ENCODE measurements at regions not wholly inside any gene's neighbourhood (a gene's known extent, or its start where the extent isn't known, plus 50 kb on each side); places are given as distances from the start of the nearest gene placed in this dataset.

DNA sequence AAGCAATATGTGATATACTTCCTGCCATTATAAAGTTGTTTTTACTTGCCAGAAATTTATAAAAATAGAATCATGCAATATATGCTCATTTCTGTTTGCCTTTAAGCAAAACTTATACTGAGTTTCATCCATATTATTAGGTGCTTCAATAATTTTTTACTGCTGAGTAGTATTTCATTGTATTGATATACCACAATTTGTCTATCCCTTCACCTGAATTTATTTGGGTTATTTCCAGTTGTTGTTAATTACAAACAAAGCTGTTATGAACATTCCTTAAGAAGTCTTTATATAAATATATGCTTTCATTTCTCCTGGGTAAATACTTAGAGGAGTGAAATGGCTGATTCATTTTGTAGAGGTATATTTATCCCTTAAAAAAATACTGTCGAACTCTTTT lies 864.1 kb downstream of the HACE1 start:
- in situ Hi-C loops (cut with HindIII; ENCODE audit: low sequenced_read_pairs), result no loop called here

DNA sequence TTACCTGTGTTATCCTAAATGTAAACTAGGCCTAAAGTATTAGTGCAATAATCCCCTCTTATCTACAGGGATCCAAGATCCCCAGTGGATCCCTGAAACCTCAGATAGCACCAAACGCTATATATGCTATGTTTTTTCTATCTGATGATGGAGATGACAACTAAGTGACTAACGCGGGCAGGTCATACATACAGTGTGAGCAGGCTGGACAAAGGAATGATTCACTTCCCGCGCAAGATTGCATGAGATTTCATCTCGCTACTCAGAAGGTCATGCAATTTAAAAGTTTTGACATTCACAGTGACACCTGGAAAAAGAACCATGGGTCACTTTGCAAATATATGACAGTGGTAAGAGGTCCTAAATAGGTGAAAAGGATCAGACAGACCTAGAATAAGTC lies 875.9 kb downstream of the HACE1 start:
- in situ Hi-C loops (cut with HindIII; ENCODE audit: low sequenced_read_pairs), result no loop called here

DNA sequence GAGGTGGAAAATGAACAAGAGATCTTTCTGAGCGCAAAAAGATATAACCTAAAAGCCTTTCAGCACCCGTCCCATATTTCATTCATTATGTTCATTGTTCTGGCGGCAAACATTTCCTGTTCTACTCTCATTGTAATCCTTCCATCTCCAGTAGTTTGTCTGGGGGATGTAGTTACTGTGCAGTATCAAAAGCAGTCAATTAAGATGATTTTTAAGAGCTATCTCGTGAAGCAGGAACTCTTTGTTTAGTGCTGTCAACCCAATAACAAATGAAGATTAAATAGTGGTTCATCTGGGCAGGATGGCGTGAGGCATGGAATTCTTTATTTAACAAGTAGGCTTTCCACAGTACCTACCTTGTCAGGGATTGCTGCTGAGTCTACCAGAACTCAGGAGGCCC lies 876.7 kb downstream of the HACE1 start:
- in situ Hi-C loops (cut with HindIII; ENCODE audit: low sequenced_read_pairs), result no loop called here

GRCh38 chr6:103982574-103982973 lies 877.1 kb downstream of the HACE1 start:
- in situ Hi-C loops (cut with HindIII; ENCODE audit: low sequenced_read_pairs), result no loop called here

DNA sequence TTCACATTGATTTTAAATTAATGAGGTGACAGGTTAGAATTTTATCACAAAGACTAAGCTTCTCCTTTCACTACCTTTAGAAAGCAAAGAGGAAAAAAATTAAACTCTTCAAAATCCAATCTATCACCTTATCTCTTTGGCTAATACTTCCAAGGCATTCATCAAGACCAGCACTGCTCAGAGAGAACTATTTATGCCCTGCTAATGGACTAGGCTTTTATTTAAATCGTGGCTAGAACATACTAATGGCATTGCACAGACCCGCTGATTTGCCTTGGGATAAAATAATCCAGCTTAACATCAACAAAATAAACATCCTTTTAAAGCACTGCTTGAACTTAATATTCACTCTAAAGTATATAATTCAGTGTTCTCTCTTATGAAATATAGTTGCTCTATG lies 880.4 kb downstream of the HACE1 start:
- in situ Hi-C loops (cut with HindIII; ENCODE audit: low sequenced_read_pairs), result no loop called here

- in situ Hi-C loops (cut with HindIII; ENCODE audit: low sequenced_read_pairs), result no loop called here
These were observed 922.3 kb downstream of the HACE1 start for GRCh38 chr6:103937389-103937788.

DNA sequence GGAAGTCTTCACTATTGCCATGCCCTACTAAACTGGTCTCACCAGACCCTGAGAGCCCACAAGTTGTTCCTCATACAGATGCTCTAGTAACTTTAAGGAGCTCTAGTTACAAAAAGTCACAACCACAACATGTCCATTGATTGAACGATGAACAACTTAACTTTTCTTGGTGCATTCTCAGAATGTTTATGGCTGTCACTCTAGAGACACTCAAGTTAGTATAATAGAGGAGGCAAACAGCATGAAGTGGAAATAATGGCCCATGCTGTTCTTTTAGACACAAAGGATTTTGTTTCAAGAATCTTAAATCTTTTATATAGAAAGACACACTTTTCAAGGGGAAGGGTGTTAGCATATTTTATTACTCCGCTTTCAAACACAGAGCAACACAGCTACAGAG lies 934.4 kb downstream of the HACE1 start:
- in situ Hi-C loops (cut with HindIII; ENCODE audit: low sequenced_read_pairs), result no loop called here

- in situ Hi-C loops (cut with HindIII; ENCODE audit: low sequenced_read_pairs), result no loop called here
These were observed 949.7 kb downstream of the HACE1 start for GRCh38 chr6:103910018-103910417.

GRCh38 chr6:103908898-103909297 lies 950.8 kb downstream of the HACE1 start:
- in situ Hi-C loops (cut with HindIII; ENCODE audit: low sequenced_read_pairs), result no loop called here

GRCh38 chr6:103895136-103895535 lies 964.6 kb downstream of the HACE1 start:
- in situ Hi-C loops (cut with HindIII; ENCODE audit: low sequenced_read_pairs), result no loop called here

GRCh38 chr6:103893141-103893581 lies 966.6 kb downstream of the HACE1 start:
- in situ Hi-C loops (cut with HindIII; ENCODE audit: low sequenced_read_pairs), result no loop called here

DNA sequence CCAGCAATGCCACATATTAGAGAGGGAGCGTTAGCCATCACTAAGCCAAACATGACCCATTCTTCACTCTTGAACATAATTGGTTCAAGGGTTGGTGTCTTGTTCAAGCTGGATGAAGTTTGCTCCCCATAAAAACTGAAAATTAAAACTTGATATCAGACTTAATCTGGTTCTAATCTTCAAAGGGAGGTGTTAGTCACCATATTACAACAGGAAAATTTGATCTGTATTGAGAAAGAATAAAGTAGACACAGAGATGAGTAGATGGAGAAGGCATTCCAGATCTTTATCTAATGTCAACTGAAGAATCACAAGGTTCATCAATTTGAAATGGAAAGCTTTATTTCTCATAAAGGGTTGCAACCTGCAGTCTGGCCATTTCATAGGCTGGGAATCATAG lies 972.8 kb downstream of the HACE1 start:
- in situ Hi-C loops (cut with HindIII; ENCODE audit: low sequenced_read_pairs), result no loop called here

GRCh38 chr6:103885446-103885845 lies 974.3 kb downstream of the HACE1 start:
- in situ Hi-C loops (cut with HindIII; ENCODE audit: low sequenced_read_pairs), result no loop called here

- in situ Hi-C loops (cut with HindIII; ENCODE audit: low sequenced_read_pairs), result no loop called here
These were observed 979.9 kb downstream of the HACE1 start for GRCh38 chr6:103879800-103880199.

- in situ Hi-C loops (cut with HindIII; ENCODE audit: low sequenced_read_pairs), result no loop called here
These were observed 984.5 kb downstream of the HACE1 start for GRCh38 chr6:103875221-103875620.

DNA sequence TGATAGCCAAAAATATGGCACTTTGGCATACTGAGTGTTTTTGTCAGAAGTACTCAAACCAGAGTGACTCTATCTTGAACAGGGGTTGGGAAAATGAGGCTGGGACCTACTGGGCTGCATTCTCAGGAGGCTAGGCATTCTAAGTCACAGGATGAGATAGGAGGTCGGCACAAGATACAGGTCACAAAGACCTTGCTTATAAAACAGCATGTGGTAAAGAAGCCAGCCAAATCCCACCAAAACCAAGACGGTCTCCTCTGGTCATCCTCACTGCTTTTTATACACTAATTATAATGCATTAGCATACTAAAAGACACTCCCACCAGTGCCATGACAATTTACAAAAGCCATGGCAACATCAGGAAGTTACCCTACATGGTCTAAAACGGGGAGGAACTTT lies 985.1 kb downstream of the HACE1 start:
- in situ Hi-C loops (cut with HindIII; ENCODE audit: low sequenced_read_pairs), result no loop called here

- in situ Hi-C loops (cut with HindIII; ENCODE audit: low sequenced_read_pairs), result no loop called here
These were observed 987.0 kb downstream of the HACE1 start for GRCh38 chr6:103872678-103873077.

DNA sequence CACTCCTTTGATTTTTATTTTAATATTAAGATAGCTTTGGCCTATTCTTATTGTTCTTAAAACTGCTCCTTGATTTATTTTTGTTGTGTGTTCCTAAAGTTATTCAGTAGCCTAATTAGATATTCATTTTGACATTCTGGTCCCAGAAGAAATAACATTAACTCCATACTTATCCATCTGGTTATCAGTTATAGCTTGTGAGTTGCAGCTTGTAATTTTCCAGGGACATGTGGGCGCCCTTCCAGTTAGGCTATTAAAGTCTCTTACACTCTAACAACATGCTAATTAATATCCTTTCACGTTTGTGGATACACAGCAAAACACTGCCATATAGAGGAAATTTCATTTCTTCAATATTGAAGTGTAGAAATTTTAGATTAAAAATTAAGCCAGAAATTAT lies 987.5 kb downstream of the HACE1 start:
- in situ Hi-C loops (cut with HindIII; ENCODE audit: low sequenced_read_pairs), result no loop called here

GRCh38 chr6:103870970-103871369 lies 988.7 kb downstream of the HACE1 start:
- in situ Hi-C loops (cut with HindIII; ENCODE audit: low sequenced_read_pairs), result no loop called here

DNA sequence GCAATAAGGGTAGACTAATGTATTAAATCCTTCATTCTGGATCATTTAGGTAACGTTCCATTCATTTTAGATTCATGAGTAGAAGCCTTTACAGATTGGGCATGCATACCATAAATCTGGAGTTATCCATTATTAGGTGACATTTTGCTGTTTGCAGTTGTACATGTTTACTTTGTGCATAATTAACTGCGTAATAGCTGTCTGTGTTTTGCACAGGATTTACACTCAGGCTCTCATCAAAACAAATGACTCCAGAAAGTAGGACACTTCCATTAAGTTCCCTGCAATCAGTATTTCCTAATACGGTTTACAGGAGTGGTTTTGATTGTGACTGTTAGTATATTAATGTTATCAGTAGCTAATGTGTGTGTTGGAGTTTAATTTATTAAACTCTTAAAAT lies 997.4 kb downstream of the HACE1 start:
- in situ Hi-C loops (cut with HindIII; ENCODE audit: low sequenced_read_pairs), result no loop called here

DNA sequence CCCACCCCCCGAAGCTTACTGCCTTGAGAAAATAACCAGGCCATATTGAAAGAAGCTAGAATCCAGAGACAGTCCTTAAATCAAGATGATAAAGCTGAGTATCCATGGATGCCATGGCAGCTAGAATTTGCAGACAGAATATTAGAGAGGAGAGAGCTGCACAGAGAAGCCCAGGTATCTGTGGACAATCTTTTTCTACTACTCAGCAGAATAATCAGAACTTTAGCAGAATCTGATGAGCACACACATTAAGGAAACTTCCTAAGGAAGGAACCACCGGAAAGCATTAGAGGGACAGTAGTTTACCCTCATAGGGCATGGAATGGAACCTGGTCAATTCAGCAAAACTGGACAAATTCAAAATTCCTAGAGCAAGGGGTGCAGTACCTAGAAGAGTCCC lies 1001.7 kb downstream of the HACE1 start:
- in situ Hi-C loops (cut with HindIII; ENCODE audit: low sequenced_read_pairs), result no loop called here

DNA sequence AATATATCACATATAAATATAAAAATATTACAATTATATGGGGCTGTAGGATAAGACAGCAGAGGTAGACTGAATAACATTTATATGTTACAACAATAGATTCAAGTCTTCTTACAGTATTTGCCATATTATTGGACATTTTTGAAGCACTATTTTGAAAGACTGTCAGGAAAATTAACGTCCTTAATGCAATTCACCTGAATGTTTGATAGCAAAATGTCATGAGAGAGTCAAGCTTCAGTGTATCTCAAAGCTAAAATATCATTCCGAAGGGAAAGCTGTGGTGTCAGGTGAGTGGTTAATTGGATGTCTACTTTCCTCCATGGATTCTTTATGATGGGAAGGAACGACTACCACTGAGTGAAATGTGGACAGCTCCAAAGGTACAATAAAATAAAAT lies 1004.0 kb downstream of the HACE1 start:
- in situ Hi-C loops (cut with HindIII; ENCODE audit: low sequenced_read_pairs), result no loop called here

DNA sequence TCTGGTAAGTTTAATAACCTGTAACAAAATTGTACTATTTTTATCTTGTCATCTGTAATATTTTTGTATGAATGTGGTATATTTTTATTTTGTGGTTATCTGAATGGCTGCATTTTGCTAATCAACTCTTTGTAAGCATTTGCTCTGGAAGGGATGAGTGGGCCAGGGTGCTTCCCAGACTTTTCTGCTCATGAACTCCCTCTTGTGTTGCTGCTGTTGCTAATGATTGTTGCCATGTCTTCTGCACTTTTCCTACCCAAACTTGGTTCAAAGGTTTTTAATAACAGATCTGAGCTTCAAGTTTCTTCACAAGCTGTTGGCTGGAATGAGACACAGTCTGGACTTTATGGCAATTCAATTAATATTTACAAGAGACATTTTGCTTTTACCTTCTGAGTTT lies 1005.7 kb downstream of the HACE1 start:
- in situ Hi-C loops (cut with HindIII; ENCODE audit: low sequenced_read_pairs), result no loop called here

DNA sequence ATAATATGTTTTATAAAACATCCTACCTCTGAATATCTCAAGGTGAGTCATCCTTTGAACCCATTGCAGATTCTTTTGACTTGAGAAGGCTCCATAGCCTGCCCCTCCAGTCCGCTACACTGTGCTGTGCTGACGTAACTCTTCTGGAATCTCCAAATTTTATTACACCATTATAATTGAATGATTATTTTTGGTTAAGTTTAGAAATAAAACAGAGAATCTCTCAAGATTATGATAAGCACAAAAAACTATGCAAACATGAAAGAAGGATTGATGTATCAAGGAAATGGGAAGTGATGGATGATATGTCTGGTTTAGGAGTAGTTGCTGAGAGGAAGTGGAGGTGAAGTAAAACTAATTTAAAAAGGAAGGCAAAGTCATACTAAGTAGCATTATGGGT lies 1021.3 kb downstream of the HACE1 start:
- in situ Hi-C loops (cut with HindIII; ENCODE audit: low sequenced_read_pairs), result no loop called here

Data from DLD1 (cell line).